ENCODE measurements at regions not wholly inside any gene's neighbourhood (a gene's known extent, or its start where the extent isn't known, plus 50 kb on each side); places are given as distances from the start of the nearest gene placed in this dataset.

DNA sequence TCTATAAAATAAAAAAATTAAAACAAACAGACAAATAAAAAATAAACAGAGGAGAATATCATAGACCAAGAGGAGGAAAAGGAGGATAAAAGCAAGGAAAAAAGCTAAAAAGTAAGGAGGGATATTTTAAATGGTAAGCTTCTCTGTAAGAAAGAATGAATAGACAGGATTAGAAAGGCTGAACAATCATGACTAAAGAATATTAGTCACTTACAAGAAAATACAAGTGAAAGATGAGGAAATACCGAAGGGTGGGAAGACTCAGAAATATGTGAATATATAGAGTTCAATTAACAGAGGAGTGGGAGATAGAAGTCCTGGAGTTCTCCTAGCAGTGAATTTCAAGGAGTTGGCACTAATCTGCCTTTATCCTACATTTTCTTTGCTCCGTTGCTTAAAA lies 162.6 kb downstream of the RTL3 start:
- TF ChIP-seq, protein P1, sequence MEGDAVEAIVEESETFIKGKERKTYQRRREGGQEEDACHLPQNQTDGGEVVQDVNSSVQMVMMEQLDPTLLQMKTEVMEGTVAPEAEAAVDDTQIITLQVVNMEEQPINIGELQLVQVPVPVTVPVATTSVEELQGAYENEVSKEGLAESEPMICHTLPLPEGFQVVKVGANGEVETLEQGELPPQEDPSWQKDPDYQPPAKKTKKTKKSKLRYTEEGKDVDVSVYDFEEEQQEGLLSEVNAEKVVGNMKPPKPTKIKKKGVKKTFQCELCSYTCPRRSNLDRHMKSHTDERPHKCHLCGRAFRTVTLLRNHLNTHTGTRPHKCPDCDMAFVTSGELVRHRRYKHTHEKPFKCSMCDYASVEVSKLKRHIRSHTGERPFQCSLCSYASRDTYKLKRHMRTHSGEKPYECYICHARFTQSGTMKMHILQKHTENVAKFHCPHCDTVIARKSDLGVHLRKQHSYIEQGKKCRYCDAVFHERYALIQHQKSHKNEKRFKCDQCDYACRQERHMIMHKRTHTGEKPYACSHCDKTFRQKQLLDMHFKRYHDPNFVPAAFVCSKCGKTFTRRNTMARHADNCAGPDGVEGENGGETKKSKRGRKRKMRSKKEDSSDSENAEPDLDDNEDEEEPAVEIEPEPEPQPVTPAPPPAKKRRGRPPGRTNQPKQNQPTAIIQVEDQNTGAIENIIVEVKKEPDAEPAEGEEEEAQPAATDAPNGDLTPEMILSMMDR (IDR thresholded peaks at IDR 0.05; ENCODE audit: insufficient read depth, missing control alignments), result no peak
- DNase-seq (ENCODE audit: insufficient read length, low spot score), result no peak
- no peak for FAIRE-seq

DNA sequence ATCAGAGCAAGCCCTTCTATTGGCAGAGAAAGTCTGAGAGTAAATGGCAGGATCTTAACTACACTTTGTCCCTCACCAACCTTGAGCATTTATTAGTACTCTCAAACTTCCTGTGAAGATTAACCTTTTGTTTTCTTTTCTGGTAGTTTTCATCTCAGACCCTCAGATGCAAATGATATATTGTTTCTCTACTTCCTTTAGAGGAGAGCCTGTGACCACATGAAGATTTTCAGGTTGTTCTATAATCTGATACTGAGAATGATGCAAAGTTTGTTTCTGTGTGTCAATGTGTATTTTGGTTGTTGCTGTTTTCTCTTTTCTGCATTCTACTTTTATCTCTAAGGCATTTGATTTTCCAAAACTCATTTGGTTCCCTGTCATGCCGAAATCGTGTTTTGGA lies 165.8 kb upstream of the CYSLTR1 start:
- TF ChIP-seq, protein P1 (IDR thresholded peaks at IDR 0.05; ENCODE audit: insufficient read depth, missing control alignments), result no peak
- DNase-seq (ENCODE audit: insufficient read length, low spot score) (no peak), FAIRE-seq (no peak)

DNA sequence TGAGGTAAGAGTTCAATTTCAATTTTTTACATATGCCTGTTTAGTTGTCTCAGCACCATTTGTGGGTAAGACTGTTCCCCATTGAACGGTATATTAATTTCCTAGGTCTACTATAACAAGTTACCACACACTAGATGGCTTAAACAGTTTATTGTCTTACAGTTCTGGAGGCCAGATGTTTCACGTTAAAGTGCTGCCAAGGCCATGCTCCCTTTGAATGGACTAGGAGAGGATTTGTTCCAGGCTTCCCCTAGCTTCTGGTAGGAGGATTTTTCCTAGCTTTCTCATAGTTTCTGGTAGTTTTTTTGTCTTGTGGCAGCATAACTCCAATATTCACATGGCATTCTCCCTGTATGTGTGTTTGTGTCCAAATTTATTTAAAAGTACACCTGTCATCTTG lies 149.3 kb upstream of the CYSLTR1 start:
- DNase-seq (ENCODE audit: insufficient read length, low spot score) (no peak), FAIRE-seq (no peak)
- TF ChIP-seq, protein P1 (IDR thresholded peaks at IDR 0.05; ENCODE audit: insufficient read depth, missing control alignments), result no peak

DNA sequence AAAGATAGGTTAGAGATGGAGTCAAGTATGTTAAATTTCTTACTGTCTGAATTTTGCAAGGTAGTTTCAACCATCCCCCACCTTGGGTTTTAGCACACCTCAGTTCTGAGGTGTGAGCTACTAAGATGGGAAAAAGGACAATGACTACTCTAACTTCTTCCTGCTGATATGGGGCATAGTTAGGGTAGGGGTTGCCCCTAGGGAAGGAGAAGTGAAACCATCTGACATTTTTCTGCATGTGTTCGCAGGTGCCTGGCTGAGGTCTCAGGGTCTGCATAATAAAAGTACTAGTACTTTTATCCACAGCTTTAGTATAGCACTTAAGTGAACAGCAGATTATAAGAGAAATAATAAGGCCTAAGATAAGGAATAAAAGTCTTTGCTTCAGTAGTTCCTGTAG lies 129.5 kb upstream of the CYSLTR1 start:
- FAIRE-seq (no peak), DNase-seq (ENCODE audit: insufficient read length, low spot score) (no peak)
- TF ChIP-seq, protein P1 (IDR thresholded peaks at IDR 0.05; ENCODE audit: insufficient read depth, missing control alignments), result no peak

DNA sequence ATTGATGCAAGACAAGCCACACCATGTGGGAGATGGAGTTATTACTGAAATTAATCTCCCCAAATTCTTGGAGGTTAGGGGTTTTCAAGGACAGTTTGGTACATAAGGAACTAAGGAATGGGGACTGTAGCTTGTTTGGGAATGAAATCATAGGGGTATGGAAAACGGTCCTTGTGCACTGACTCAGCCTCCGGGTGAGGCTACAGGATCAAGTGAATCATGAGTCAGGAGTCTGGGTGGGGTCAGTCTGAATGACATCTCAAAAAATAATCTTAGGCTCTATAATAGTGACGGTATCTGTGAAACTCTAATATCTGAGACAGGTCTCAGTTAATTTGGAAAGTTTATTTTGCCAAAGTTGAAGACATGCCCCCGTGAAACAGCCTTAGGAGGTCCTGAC lies 128.5 kb upstream of the CYSLTR1 start:
- TF ChIP-seq, protein P1 (IDR thresholded peaks at IDR 0.05; ENCODE audit: insufficient read depth, missing control alignments), result no peak
- FAIRE-seq, result no peak
- DNase-seq (ENCODE audit: insufficient read length, low spot score), result no peak

DNA sequence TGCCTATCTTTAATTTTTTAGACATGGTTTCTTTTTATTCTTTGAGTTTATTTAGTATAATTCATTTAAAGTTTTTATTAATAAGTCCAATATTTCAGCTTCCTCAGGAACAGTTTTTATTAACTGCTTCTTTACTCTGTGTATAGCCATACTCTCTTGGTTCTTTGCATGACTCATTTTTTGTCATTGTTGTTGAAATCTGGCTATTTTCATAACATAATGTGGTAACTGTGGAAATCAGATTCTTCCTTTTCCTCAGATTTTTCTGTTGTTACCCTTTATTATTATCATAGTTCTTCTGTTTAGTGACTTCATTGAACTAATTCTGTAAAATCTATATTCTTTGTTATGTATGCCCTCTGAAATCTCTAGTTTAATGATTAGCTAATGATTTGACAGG lies 124.9 kb upstream of the CYSLTR1 start:
- FAIRE-seq (peak; percentile 46), DNase-seq (ENCODE audit: insufficient read length, low spot score) (no peak)
- TF ChIP-seq, protein P1 (IDR thresholded peaks at IDR 0.05; ENCODE audit: insufficient read depth, missing control alignments), result no peak

DNA sequence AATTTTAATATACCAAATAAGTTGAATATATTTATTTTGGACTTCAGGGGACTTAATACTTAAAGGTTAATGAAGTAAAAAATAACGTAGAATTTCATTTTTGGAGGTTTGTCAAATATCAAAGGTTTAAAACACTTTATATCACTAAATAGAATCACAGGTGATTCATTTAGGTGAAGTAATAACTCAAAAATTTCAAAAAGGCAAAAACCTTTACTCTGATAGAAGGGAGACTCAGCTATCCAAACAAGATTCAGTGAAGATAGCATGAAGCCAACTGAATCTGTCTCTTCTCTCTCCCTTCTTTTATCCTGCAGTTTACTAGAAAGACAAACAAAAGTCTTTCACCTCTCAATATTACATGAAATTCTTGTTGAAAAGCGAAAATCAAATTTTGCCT lies 110.2 kb upstream of the CYSLTR1 start:
- FAIRE-seq (no peak), DNase-seq (ENCODE audit: insufficient read length, low spot score) (no peak)
- TF ChIP-seq, protein P1 (IDR thresholded peaks at IDR 0.05; ENCODE audit: insufficient read depth, missing control alignments), result no peak
